GM18519 (cell line): ENCODE measurements at regions not wholly inside any gene's neighbourhood (a gene's known extent, or its start where the extent isn't known, plus 50 kb on each side); places are given as distances from the start of the nearest gene placed in this dataset.
"Not testable (repeated sequence)": the region's sequence is repeated elsewhere in the genome, so short reads cannot be mapped to it uniquely, and the experiment has no call there.

Source experiments
- ATAC-seq: cut with Tn5 transposase; IDR thresholded peaks from one replicate; pipeline ENCODE4 v1.9.1; 2021; ENCODE audit warnings: mild to moderate bottlenecking, moderate library complexity; ENCODE audit not compliant: unreplicated experiment, low FRiP score

DNA sequence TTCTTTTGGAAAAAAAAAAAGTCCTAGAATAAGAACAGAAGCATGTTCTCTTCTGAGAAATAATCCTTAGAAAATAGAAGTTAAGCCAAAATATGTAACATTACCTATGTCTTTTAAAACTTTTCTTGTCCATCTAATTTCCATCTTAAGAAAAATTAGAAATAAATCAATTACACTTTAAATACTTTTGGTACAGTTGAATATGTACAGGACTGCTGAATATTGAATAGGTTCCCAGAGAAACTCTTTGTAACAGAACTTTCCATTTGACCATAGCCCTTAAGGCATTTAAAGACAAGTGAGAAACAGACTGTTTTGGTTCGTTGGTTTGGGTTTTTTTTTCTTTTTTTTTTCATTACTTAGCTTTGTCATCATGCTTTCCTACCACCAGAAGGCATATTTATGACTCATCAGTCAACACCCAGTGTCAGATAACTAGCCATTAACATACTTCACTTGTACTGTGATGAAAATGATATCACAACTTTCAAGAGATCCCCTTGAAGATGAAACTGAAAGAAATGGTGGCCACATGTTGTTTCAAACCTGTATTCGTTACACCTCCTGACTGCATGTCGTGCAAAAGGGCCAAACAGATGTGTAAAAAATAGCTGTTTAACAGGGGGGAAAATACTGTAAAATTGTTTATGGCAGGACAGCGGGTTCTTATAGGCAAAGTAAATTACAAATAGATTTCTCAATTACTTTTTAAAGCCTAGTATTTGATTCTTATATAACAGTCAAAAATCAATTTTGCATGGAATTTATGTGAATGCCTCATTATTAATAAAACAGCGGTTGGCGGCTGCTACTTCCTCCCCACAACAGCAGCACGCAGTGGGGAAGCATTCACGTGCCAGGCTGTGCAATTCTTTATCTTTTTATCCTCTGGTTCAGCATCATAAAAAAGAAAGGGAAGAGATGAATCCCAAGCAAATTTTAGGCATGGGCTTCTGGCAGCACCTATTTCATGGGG is 280.7 kb upstream of the HNRNPA3 start:
- peak; percentile 99 for ATAC-seq

DNA sequence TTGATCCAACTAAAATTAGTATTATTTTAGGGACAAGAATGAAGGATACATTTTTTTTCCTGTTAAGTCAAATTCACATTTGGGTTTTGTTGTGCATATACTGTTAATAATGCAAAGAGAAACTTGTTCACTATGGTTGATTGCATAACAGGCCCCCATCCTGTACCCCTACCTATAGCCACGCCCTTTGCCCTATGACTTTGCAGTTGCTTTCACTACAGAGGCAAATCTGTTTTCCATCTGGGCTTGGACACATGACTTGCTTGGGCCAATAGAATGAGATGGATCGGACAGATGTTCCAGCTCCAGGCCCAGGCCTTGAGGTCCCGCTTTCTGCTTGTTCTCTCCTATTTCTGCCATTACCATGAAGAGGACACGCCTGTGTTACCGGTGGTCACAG is 278.5 kb upstream of the HNRNPA3 start:
- ATAC-seq: no peak

DNA sequence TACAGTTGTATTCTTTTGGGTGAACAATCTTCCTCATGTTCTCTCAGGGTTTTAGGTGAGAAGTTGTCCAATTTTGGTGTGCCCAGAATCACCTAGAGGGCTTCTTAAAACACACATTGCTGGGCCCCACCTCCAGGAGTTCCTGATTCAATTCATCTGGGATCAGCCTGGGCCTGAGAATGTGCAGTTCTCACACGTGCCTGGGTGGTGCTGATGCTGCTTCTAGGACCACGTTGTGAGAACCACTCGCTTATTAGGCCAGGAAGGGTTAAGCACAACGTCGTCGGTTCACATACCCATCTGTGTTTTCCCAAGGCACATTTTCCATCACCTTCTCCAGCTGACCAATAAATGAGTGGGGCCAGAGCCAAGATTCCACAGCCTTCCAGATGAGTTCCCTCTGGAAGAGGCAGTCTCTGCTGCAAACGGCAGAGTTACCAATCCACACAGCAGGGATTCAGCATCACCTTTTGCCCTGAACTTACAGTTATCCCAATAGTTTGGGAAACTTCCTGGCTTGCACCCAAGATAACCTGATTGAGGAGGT is 277.7 kb upstream of the HNRNPA3 start:
- ATAC-seq: no peak

GRCh38 chr2:176935543-176936102 is 277.0 kb upstream of the HNRNPA3 start:
- no peak for ATAC-seq

DNA sequence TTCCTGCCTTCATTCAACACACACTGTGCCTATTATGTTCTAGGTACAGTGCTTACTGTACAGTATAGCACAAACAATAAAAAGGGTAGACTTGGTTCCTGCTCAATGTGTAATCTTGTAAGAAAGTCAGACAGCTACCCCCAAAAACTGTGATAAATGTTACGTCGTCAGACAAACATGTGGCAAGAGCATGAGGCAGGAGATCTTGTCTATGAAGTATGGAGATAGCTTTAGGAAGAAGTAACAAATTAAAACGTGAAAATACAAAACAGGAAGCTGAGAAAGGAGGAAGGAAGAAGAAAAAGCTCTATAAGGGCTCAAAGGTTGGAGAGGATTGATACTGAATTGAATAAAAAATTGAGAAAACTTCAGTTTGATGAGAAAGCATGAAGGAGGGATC is 276.2 kb upstream of the HNRNPA3 start:
- ATAC-seq: no peak

GRCh38 chr2:176944998-176945397 is 267.6 kb upstream of the HNRNPA3 start:
- ATAC-seq: no peak

DNA sequence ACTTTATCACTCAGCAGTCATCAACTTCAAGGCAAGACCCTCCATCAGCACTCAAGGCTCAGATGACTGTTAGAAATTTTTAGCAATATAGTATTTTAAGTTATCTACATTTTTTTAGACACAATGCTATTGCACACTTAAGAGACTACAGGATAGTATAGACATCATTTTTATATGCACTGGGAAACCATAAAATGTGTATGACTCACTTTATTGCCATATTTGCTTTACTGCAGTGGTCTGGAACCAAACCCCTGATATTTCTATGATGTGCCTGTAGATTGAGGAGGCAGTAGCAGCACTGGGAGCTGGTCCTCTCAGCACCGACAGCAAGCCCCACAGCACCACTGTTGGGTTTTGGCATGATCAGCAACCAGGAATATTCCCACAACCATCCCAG is 264.8 kb upstream of the HNRNPA3 start:
- ATAC-seq: no peak

- not testable (repeated sequence) for ATAC-seq
Observed at GRCh38 chr2:176951218-176951617, 261.4 kb upstream of the HNRNPA3 start.

GRCh38 chr2:176956791-176957190 is 255.8 kb upstream of the HNRNPA3 start:
- no peak for ATAC-seq

- ATAC-seq: no peak
Observed at GRCh38 chr2:176959614-176960013, 253.0 kb upstream of the HNRNPA3 start.

DNA sequence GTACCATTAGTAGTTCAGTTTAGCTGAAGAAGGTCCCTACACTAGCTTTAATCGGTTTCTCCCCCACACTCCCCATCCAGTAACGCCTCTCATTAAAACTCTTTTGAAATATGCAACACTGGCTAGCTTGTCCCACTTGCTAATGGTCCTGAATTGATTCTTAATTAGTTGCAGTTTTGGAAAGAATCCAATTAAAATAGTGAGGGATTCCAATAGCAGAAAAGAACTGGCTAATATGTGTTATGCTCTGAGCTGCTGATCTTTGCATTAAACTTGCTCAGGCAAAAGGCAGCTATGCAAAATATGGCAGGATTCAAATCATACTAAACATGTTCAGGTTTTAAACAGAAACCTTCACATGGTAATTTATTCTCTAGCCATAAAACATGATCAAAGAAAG is 252.5 kb upstream of the HNRNPA3 start:
- no peak for ATAC-seq

DNA sequence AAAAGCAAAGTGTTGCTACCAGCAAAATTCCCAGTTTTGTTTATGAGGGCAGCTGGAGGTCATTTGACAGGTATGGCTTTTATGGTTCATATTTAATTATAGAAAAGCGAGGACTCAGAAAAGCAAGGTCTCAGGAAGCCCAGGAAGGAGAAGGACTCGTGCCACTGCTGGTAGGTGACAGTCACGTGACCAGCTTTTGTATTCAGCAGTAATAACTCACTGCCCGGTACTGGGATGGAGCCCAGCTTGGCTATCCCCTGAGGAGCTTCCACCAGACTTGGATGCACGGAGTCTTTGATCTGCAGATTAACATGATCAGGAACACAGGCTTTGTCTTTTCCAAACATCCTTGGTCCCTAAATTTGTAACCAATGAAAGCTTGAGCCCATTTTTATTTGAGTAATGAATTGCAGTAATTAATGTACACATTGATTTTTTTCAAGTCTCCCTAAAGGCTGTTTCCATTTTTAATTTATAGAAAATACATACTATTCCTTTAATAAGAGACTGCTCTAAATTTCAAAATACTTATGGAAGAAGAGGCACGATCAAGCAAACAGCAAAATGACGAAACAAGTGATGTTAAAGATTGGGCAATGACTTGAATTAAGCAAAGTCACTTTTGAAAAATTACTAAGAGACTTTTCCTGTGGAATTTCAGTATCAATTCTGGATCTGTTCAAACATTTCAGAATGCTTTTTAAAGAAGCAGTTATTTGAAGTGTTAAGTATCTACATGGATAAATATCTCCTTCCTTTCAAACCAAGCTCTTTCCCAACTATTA is 251.7 kb upstream of the HNRNPA3 start:
- ATAC-seq: no peak

DNA sequence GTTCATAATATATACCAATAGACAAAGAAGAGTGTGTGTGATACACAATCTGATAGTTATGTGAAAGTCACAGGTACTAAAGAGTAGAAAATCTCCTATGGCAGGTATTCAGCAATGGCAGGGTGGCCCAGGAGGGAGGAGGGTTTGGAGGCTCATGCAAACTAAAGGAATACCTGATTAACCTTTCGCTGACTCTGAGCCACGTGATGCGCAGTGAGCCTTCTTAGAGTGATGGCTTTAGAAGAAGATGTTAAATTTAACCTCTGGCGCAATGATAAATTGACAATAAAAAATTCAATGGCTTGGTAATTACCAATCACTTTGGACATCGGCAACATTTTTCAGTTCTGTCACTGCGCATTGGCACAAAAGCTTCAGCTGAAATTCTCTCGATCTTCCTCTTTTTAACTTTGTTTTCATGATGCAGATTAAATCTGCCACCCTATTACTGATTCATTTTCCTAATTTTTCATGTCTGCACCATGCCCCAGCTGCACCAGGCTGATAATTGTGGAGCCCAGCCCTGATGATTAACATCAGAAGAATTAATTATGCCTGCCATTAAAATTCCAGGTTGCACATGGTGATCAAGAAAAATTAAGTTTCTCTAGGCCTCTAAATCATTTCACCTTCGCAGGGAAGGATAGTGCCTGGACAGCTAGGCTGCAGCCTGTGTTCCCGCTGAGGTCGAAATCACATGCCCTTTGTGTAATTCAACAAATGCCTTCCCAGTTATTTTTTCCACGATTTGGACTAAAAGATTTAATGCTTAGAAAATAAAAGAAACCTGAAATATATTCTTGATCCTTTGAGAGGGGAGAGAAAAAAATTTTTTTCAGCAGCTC is 250.6 kb upstream of the HNRNPA3 start:
- no peak for ATAC-seq

DNA sequence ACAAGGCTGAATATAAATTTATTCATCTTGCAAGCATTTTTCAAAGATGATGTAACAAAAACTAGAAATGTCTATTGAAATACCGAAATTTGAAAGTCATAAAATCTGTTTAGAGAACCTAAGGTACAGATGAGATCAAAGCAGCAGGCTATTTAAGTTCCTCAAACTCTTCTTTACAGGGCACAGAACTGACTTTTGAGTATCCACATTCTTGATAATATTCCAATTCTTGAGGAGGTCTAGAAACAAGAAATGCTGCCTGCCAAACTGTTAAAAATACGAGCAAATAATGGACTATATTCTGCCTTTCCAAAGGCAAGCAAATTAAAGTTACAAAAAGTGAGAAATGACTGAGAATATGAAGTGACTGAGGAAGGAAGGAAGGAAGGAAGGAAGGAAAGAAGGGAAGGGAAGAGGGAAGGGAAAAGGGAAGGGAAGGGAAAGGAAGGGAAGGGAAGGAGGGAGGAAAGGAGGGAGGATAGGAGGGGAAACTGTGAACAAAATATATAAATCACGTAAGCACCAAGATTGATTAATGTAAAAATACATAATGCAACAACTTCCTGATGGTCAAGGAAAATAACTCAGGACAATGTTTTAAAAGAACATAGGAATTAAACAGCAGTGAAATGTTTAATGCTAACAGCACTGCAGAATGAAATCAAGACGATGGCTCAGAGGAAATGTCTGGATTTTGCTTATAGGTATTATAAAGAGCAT is 248.9 kb upstream of the HNRNPA3 start:
- ATAC-seq: no peak

GRCh38 chr2:176967911-176968450 is 244.6 kb upstream of the HNRNPA3 start:
- no peak for ATAC-seq

GRCh38 chr2:176969642-176970359 is 242.8 kb upstream of the HNRNPA3 start:
- ATAC-seq: no peak

GRCh38 chr2:176976736-176977685 is 235.6 kb upstream of the HNRNPA3 start:
- ATAC-seq: no peak
